ENCODE measurements at regions not wholly inside any gene's neighbourhood (a gene's known extent, or its start where the extent isn't known, plus 50 kb on each side); places are given as distances from the start of the nearest gene placed in this dataset.

DNA sequence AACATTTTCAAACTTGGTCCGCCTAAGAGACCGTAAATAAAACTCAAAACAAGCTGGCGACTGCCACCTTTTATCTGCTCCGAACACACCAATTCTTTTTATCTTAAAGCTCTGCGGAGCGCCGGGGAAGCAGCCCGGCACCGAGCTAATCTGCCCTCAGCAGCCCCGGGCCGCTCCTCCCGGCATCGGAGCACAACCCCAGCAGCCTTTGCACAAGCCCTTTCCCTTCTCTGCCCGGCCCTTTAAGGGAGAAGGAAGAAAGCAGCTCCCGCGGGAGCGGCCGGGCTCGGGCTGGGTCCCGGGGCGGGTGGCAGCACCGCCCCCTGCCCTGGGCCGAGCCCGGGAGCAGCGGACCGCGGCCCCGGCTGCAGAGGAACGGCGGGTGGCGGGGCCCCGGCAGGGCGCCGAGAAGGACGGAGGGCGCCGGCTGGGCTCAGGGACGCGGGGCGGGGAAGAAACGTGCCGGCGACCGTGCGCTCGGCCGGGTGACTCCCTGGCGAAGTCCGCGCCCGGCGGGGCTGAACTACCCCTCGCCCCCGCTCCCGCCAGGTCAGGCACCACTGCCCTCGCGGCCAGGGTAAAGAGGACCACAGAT lies 133.6 kb upstream of the C11orf58 start (continued):
- TF ChIP-seq, protein P1, sequence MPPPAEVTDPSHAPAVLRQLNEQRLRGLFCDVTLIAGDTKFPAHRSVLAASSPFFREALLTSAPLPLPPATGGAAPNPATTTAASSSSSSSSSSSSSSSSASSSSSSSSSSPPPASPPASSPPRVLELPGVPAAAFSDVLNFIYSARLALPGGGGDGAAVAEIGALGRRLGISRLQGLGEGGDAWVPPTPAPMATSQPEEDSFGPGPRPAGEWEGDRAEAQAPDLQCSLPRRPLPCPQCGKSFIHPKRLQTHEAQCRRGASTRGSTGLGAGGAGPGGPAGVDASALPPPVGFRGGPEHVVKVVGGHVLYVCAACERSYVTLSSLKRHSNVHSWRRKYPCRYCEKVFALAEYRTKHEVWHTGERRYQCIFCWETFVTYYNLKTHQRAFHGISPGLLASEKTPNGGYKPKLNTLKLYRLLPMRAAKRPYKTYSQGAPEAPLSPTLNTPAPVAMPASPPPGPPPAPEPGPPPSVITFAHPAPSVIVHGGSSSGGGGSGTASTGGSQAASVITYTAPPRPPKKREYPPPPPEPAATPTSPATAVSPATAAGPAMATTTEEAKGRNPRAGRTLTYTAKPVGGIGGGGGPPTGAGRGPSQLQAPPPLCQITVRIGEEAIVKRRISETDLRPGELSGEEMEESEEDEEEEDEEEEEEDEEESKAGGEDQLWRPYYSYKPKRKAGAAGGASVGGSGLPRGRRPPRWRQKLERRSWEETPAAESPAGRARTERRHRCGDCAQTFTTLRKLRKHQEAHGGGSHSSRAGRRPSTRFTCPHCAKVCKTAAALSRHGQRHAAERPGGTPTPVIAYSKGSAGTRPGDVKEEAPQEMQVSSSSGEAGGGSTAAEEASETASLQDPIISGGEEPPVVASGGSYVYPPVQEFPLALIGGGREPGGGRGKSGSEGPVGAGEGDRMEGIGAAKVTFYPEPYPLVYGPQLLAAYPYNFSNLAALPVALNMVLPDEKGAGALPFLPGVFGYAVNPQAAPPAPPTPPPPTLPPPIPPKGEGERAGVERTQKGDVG (CRISPR knock-in tag; IDR thresholded peaks at IDR 0.05; ENCODE audit: borderline replicate concordance), result no peak
- TF ChIP-seq POLR2A (IDR thresholded peaks at IDR 0.05; ENCODE audit: insufficient read depth in 1 of 2, low read depth in 2 of 2, low read length in 2 of 2) (no peak), HMGXB3 (CRISPR knock-in tag; IDR thresholded peaks at IDR 0.05; ENCODE audit: borderline replicate concordance) (no peak), ATM (IDR thresholded peaks at IDR 0.05; ENCODE audit: borderline replicate concordance) (no peak), ZNF589 (CRISPR knock-in tag; conservative IDR thresholded peaks at IDR 0.05) (no peak), ZNF264 (CRISPR knock-in tag; IDR thresholded peaks at IDR 0.05) (no peak), ZBTB46 (CRISPR knock-in tag; IDR thresholded peaks at IDR 0.05; ENCODE audit: borderline replicate concordance) (no peak), ZNF556 (CRISPR knock-in tag; IDR thresholded peaks at IDR 0.05; ENCODE audit: borderline replicate concordance) (no peak), ZMAT5 (CRISPR knock-in tag; IDR thresholded peaks at IDR 0.05; ENCODE audit: borderline replicate concordance, low read depth) (no peak)
- TF ChIP-seq, protein P2, sequence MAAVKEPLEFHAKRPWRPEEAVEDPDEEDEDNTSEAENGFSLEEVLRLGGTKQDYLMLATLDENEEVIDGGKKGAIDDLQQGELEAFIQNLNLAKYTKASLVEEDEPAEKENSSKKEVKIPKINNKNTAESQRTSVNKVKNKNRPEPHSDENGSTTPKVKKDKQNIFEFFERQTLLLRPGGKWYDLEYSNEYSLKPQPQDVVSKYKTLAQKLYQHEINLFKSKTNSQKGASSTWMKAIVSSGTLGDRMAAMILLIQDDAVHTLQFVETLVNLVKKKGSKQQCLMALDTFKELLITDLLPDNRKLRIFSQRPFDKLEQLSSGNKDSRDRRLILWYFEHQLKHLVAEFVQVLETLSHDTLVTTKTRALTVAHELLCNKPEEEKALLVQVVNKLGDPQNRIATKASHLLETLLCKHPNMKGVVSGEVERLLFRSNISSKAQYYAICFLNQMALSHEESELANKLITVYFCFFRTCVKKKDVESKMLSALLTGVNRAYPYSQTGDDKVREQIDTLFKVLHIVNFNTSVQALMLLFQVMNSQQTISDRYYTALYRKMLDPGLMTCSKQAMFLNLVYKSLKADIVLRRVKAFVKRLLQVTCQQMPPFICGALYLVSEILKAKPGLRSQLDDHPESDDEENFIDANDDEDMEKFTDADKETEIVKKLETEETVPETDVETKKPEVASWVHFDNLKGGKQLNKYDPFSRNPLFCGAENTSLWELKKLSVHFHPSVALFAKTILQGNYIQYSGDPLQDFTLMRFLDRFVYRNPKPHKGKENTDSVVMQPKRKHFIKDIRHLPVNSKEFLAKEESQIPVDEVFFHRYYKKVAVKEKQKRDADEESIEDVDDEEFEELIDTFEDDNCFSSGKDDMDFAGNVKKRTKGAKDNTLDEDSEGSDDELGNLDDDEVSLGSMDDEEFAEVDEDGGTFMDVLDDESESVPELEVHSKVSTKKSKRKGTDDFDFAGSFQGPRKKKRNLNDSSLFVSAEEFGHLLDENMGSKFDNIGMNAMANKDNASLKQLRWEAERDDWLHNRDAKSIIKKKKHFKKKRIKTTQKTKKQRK (IDR thresholded peaks at IDR 0.05; ENCODE audit: low read length), result no peak
